ENCODE measurements at regions not wholly inside any gene's neighbourhood (a gene's known extent, or its start where the extent isn't known, plus 50 kb on each side); places are given as distances from the start of the nearest gene placed in this dataset.

- TF ChIP-seq, protein P1, sequence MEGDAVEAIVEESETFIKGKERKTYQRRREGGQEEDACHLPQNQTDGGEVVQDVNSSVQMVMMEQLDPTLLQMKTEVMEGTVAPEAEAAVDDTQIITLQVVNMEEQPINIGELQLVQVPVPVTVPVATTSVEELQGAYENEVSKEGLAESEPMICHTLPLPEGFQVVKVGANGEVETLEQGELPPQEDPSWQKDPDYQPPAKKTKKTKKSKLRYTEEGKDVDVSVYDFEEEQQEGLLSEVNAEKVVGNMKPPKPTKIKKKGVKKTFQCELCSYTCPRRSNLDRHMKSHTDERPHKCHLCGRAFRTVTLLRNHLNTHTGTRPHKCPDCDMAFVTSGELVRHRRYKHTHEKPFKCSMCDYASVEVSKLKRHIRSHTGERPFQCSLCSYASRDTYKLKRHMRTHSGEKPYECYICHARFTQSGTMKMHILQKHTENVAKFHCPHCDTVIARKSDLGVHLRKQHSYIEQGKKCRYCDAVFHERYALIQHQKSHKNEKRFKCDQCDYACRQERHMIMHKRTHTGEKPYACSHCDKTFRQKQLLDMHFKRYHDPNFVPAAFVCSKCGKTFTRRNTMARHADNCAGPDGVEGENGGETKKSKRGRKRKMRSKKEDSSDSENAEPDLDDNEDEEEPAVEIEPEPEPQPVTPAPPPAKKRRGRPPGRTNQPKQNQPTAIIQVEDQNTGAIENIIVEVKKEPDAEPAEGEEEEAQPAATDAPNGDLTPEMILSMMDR (IDR thresholded peaks at IDR 0.05 in 2 of 3, conservative IDR thresholded peaks at IDR 0.05 in 1 of 3; ENCODE audit: borderline replicate concordance in 1 of 3, insufficient read depth in 1 of 3, low read depth in 2 of 3, low read length in 2 of 3), result no peak
- TF ChIP-seq POLR2A (IDR thresholded peaks at IDR 0.05; ENCODE audit: borderline replicate concordance, extremely low read depth, insufficient read depth, insufficient read length) (no peak), ZNF274 (IDR thresholded peaks at IDR 0.05; ENCODE audit: low read depth, low read length) (no peak), JUND (IDR thresholded peaks at IDR 0.05) (no peak), POLR2AphosphoS5 (IDR thresholded peaks at IDR 0.05; ENCODE audit: low read depth, low read length) (no peak), YY1 (IDR thresholded peaks at IDR 0.05; ENCODE audit: extremely low read depth, insufficient replicate concordance, low read depth, low read length) (no peak), TCF7L2 (IDR thresholded peaks at IDR 0.05; ENCODE audit: borderline replicate concordance, extremely low read depth, insufficient read depth, insufficient read length) (no peak), EZH2 (IDR thresholded peaks at IDR 0.05) (no peak), FOSL1 (IDR thresholded peaks at IDR 0.05; ENCODE audit: low read depth) (no peak), RAD21 (IDR thresholded peaks at IDR 0.05; ENCODE audit: low read depth) (no peak), REST (IDR thresholded peaks at IDR 0.05; ENCODE audit: low read depth) (no peak), SIN3A (IDR thresholded peaks at IDR 0.05; ENCODE audit: low read depth) (no peak), EZH2phosphoT487 (IDR thresholded peaks at IDR 0.05; ENCODE audit: borderline replicate concordance) (no peak)
- TF ChIP-seq, protein P2, sequence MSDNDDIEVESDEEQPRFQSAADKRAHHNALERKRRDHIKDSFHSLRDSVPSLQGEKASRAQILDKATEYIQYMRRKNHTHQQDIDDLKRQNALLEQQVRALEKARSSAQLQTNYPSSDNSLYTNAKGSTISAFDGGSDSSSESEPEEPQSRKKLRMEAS (IDR thresholded peaks at IDR 0.05), result no peak
Measured at GRCh38 chr16:35184356-35184870, 1725.0 kb downstream of the TP53TG3F start.

Measured in HCT116 (cell line).